PC-3 (cell line): ENCODE measurements at regions not wholly inside any gene's neighbourhood (a gene's known extent, or its start where the extent isn't known, plus 50 kb on each side); places are given as distances from the start of the nearest gene placed in this dataset.

Experiments
- CTCF ChIP-seq: fragments of 300-600 bp; sonication (generic); conservative IDR thresholded peaks from 2 replicates; pipeline ENCODE4 v1.5.1; 2017; ENCODE audit warnings: antibody characterized with exemption, low read depth, mild to moderate bottlenecking, low read length
- EZH2 ChIP-seq: fragments of 300-600 bp; sonication (generic); IDR thresholded peaks from one replicate; pipeline ENCODE4 v1.6.1; 2017; ENCODE audit warnings: antibody characterized with exemption, mild to moderate bottlenecking, low read length; ENCODE audit not compliant: unreplicated experiment
- EZH2phosphoT487 ChIP-seq: fragments of 300-600 bp; sonication (generic); IDR thresholded peaks from 2 replicates; pipeline ENCODE4 v1.6.1; 2018; ENCODE audit warnings: mild to moderate bottlenecking, antibody characterized with exemption, low read length, borderline replicate concordance

- TF ChIP-seq CTCF = no peak
- TF ChIP-seq EZH2 = no peak
- no peak for TF ChIP-seq EZH2phosphoT487
These were observed 56.5 kb upstream of the NTRK3 start for GRCh38 chr15:88312941-88313579.
